ENCODE measurements at regions not wholly inside any gene's neighbourhood (a gene's known extent, or its start where the extent isn't known, plus 50 kb on each side); places are given as distances from the start of the nearest gene placed in this dataset.

DNA sequence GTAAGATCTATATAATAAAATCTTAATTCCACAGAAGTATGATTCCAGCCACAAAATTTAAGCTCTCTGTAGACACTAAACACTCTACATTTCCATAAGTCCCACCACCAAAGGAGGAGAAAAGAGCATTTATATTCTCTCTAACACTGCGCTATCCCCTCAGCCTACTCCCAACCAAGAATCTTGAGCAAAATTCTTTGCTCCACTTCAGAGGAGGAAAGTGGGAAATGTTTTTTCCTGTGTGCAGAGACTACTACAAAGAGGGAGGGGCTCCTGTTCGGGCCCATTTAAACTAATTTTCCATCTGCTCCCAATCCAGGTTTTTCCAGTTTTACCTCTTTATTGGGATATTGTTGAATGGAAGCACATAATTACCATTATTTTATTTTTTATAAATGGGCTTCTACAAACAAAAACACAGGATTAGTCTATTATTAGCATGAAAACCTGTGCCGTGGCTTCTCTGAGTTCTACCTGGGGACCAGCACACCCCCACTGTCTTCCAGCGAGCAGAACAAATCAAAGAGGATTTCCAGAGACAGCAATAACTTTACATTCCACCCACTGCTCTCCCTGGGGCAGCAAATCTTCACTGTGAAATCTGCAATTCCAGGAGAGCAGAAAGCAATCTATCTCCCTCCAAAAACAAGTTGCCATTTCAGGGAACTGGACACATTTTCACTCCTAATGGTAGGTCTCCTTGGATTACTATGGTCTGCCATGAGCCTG lies 174.0 kb downstream of the DAD1 start:
- ChIA-PET RAD21 (ENCODE audit: low non-redundant PET in 1 of 2, low total read pairs in 2 of 2, uncharacterized antibody in 2 of 2, unreplicated experiment in 2 of 2) (no interaction called here), CTCF (no interaction called here), POLR2A (no interaction called here)
- H3K27ac ChIP-seq (ENCODE audit: low read depth, low read length), result no peak overlapping the region
- H3K9me3 ChIP-seq (ENCODE audit: control insufficient read depth in 1 of 2, insufficient read depth in 1 of 2, low read depth in 1 of 2, low read length in 2 of 2), result no peaks in the 10 kb centered on the region
- H3K4me2 ChIP-seq (ENCODE audit: low read length), result no peak overlapping the region
- TF ChIP-seq MAX (IDR thresholded peaks at IDR 0.05) (no peak), TCF7L2 (IDR thresholded peaks at IDR 0.05; ENCODE audit: borderline replicate concordance, extremely low read depth, insufficient read depth, insufficient read length) (no peak), EGR1 (IDR thresholded peaks at IDR 0.05; ENCODE audit: low read depth) (no peak), POLR2A (IDR thresholded peaks at IDR 0.05; ENCODE audit: borderline replicate concordance, extremely low read depth, insufficient read depth, insufficient read length) (no peak), CBX3 (IDR thresholded peaks at IDR 0.05; ENCODE audit: low read depth) (no peak), ZNF274 (IDR thresholded peaks at IDR 0.05; ENCODE audit: low read depth, low read length) (no peak), SP1 (IDR thresholded peaks at IDR 0.05; ENCODE audit: low read depth) (no peak), YY1 (IDR thresholded peaks at IDR 0.05; ENCODE audit: extremely low read depth, insufficient replicate concordance, low read depth, low read length) (no peak), CTCF (IDR thresholded peaks at IDR 0.05 in 2 of 3, conservative IDR thresholded peaks at IDR 0.05 in 1 of 3; ENCODE audit: borderline replicate concordance in 1 of 3, insufficient read depth in 1 of 3, low read depth in 2 of 3, low read length in 2 of 3) (no peak)
- H4K20me1 ChIP-seq (ENCODE audit: insufficient read depth), result no peaks in the 10 kb centered on the region
- BruUV-seq (replicated peaks), result no TSS peak
- H3K36me3 ChIP-seq (ENCODE audit: control insufficient read depth in 1 of 2, insufficient read depth in 2 of 2, low read length in 2 of 2), result no peaks in the 10 kb centered on the region
- H3K27me3 ChIP-seq (ENCODE audit: insufficient read depth, low read length), result peaks cover 55% of the 10 kb centered on the region
- no peaks in the 10 kb centered on the region for H3K79me2 ChIP-seq (ENCODE audit: insufficient read depth, low read length)
- H3K9me2 ChIP-seq (ENCODE audit: insufficient read depth), result no peaks in the 10 kb centered on the region
- no peak overlapping the region for H3K9ac ChIP-seq (ENCODE audit: low read length)
- no peaks in the 10 kb centered on the region for H3K4me1 ChIP-seq (ENCODE audit: control insufficient read depth in 1 of 2, insufficient read depth in 2 of 2, low read length in 2 of 2)
- H3K4me3 ChIP-seq (replicated peaks in 1 of 2; ENCODE audit: low read depth in 1 of 2, low read length in 2 of 2), result no peak overlapping the region
- ATAC-seq, result no peak
- no peak for DNase-seq (ENCODE audit: low read depth, low spot score)
- H2AFZ ChIP-seq (ENCODE audit: low read depth, low read length, poor library complexity, severe bottlenecking), result no peak overlapping the region
- intact Hi-C loops (cut with micrococcal nuclease), result no loop called here
